Myocyte (in vitro differentiated cells): ENCODE measurements at regions not wholly inside any gene's neighbourhood (a gene's known extent, or its start where the extent isn't known, plus 50 kb on each side); places are given as distances from the start of the nearest gene placed in this dataset.
"Not testable (repeated sequence)": the region's sequence is repeated elsewhere in the genome, so short reads cannot be mapped to it uniquely, and the experiment has no call there.

Experiments used
- DNase-seq: peaks from one replicate; pipeline ENCODE4 v3.0.0-alpha.2; 2012; ENCODE audit warnings: low read depth

DNA sequence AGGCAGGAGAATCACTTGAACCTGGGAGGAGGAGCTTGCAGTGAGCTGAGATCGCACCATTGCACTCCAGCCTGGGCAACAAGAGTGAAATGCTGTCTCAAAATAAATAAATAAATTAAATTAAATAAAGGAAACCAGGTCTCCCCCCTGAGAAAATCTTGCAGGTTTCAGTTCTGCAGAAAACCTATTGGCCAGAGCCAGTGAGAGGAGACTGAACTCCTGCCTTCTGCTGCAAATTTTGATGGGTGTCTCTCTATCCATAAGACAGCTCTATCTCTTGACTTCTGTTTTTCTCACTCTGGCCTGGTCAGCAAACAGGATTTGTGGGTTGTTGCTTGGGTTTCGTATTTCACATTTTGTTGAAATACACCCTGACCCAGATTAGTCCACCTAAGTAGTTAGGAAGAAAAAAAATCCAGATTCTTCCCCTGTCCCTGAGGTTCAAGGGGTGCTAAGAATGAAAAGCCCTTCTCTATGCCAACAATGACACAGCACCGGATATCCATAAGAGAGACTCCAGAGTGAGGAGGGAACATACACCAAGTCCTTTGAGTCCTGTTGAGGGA is 86.7 kb upstream of the MAP4K4 start:
- no peak for DNase-seq

GRCh38 chr2:101609433-101609832 is 88.1 kb upstream of the MAP4K4 start:
- DNase-seq, result no peak

DNA sequence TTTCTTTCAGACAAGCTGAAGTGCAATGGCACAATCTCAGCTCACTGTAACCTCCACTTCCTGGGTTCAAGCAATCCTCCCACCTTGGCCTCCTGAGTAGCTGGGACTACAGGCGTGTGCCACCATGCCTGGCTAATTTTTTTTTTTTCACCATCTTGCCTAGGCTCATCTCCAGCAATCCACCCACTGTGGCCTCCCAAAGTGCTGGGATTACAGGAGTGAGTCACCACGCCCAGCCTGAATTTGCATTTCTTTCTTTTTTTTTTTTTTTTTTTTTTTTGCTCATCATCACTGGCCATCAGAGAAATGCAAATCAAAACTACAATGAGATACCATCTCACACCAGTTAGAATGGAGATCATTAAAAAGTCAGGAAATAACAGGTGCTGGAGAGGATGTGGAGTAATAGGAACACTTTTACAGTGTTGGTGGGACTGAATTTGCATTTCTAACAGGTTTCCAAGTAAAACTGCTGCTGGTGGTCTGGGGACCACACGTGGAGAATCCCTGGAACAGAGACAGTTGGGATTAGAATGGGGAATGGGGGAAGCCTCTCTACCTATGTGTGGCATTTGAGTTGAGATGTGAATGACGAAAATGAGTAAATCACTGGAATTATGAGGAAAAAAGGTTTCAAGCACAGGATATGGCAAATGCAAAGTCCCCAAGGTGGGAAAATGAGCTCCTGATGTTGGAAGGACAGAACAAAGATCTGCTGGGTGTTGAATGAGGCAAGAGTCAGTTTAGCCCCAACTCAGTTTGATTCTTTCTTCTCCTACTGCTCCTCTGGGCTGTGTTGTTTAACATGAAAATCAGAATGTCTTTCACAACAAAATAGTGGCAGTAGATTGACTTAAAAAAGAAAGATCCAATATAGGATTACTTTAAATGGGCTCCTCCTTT is 88.8 kb upstream of the MAP4K4 start:
- no peak for DNase-seq

- peak; percentile 72 for DNase-seq
These were observed 100.1 kb upstream of the MAP4K4 start for GRCh38 chr2:101597347-101597944.

DNA sequence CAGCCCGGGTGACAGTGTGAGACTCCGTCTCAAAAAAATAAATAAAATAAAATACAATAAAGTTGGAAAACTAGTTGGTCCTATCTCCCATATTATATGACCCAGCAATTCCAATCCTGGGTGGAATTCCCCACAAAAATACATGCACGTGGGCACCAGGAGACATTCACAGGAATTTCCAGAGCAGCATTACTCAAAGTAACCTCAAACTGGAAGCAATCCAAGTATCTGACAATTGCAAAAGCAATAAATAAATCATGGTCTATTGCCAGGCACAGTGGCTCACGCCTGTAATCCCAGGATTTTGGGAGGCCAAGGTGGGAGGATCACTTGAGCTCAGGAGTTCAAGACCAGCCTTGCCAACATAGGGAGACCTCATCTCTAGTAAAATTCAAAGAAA is 101.2 kb upstream of the MAP4K4 start:
- peak; percentile 40 for DNase-seq

GRCh38 chr2:101587251-101587650 is 110.3 kb upstream of the MAP4K4 start:
- DNase-seq, result peak; percentile 50

DNA sequence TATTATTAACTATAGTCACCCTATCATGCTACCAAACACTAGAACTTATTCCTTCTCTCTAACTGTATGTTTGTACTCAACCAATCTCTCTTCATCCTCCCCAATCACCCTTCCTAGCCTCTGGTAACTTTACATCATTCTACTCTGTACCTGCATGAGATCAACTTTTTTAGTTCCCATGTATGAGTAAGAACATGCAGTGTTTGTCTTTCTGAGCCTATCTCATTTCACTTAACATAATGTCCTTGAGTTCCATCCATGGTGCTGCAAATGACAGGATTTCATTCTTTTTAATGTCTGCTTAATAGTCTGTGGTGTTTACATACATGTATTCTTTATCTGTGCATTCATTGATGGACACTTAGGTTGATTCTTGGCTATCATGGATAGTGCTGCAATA is 108.9 kb upstream of the RFX8 start:
- DNase-seq, result no peak

DNA sequence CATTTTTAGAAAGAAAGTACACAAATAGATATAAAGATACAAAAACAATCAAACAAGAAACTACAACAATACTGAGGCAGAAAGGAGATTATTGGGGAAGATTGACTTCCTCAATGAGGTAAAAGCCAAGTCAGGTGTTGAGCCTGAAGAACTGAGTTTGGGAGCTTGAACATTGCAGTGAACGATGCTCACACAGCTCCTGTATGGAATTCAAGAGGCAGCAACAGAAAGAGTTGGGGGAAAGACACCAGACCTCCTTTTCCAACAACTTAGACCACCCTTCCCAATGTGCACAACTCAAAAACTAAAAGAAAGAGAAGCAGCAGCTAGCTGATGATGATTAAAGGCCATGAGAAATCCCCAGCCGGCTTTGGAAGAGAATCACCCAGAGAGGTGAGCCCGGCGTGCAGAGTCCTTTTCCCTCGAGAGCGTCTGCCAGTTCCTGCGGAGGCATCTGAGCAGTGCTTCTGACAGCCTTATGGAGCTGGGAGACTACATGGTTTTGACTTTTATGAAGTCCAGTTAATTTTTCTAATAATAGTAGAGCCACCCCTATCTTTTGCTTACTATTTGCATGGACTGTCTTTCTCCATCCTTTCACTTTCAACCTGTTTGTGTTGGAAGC is 106.9 kb upstream of the RFX8 start:
- no peak for DNase-seq

DNA sequence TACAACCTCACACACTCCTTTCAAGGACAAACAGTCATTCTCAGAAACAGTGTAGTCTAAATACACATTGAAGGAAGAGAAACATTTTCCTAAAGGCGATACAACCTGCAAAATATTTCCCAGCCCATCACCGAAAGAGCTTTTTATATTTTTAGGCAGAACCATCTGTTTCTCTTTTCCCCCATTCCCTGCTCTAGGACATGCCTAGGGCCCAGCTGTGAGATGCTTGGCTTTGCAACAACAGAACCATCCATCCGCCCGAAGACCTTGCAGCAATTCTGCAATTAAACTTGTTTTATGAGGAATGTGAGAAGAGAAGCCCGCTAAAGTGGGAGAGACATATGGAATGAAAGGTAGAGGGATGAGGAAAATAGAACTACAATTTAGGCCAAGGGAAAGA is 105.6 kb upstream of the RFX8 start:
- DNase-seq, result no peak

DNA sequence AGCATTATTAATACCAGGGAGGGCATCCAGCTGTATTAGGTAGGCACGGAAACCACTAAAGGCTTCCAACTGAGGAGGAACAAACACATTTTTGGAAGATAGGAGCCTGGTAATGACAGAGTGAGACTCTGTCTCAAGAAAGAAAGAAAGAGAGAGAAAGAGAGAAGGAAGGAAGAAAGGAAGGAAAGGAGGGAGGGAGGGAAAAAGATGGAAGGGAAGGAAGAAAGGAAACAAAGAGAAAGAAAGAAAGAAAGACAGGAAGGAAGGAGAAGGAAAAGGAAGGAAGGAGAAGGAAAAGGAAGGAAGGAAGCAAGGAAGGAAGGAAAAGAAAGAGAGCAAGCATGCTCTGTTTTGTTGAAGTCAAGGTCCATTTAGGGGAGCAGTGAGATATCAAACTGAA is 103.8 kb upstream of the RFX8 start:
- DNase-seq, result no peak

- DNase-seq, result not testable (repeated sequence)
These were observed 103.2 kb upstream of the RFX8 start for GRCh38 chr2:101578135-101578534.

GRCh38 chr2:101577173-101577572 is 102.3 kb upstream of the RFX8 start:
- no peak for DNase-seq

- DNase-seq, result no peak
These were observed 99.7 kb upstream of the RFX8 start for GRCh38 chr2:101574622-101575021.

- DNase-seq, result no peak
These were observed 97.0 kb upstream of the RFX8 start for GRCh38 chr2:101571951-101572350.

GRCh38 chr2:101569886-101570520 is 95.1 kb upstream of the RFX8 start:
- DNase-seq, result no peak

- DNase-seq, result no peak
These were observed 94.1 kb upstream of the RFX8 start for GRCh38 chr2:101568969-101569368.

DNA sequence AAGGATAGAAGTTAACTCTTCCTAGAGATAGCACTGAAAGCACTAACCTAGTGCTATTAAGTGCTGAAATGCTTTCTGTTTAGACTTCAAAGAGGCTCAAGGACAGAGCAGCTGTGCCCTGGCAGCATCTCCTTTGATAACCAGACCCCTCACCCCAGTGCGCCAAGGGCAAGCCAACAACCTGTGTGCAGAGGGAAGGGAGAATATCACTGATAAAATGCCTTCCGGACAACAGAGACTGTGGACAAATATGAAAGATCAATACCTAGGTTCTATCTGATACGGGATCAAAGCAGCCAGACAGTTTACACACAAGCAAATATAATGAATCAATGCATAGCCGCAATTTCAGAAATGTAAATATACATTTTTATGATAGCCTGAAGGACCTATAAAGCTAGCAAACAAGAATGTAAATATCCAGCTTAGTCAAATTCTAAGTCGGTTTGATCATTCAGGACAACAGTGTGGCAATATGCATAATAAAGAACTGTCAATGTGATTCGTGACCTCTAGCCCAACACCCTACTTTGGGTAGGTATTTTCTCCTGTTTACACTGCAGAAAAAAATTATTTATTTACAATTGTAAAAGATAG is 91.8 kb upstream of the RFX8 start:
- DNase-seq, result no peak

DNA sequence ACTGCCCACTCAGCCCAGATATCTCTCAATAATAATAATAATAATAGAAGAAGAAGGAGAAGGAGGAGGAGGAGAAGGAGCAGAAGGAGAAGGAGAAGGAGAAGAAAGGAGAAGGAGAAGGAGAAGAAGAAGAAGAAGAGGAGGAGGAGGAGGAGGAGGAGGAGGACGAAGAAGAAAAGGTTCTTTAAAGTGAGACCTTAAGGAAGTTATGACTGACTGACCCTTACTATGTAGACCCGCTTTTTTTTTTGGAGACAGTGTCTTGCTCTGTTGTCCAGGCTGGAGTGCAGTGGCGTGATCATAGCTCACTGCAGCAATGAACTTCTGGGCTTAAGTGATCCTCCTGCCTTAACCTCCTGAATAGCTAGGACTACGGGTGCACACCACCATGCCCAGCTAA is 88.9 kb upstream of the RFX8 start:
- no peak for DNase-seq

- no peak for DNase-seq
These were observed 85.9 kb upstream of the RFX8 start for GRCh38 chr2:101560780-101561315.

DNA sequence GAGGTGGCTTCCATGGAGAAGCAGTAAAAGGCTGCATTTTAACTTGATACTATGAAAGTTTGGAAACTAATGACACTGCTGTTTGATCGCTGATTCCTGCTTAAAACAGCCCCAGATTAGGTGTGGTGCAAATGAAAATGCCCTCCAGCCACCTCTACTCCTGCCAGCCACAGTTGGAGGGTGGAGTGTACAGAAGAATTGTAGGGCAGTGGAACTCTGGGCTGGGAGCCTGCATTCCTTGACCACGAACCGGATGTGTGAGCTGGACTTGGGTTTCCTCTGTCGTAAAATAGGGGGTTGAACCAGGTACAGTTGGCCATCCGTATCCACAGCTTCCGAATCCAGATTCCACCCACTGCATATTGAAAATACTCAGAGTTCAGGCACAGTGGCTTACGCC is 84.6 kb upstream of the RFX8 start:
- DNase-seq, result peak; percentile 52
